ENCODE measurements at regions not wholly inside any gene's neighbourhood (a gene's known extent, or its start where the extent isn't known, plus 50 kb on each side); places are given as distances from the start of the nearest gene placed in this dataset.

DNA sequence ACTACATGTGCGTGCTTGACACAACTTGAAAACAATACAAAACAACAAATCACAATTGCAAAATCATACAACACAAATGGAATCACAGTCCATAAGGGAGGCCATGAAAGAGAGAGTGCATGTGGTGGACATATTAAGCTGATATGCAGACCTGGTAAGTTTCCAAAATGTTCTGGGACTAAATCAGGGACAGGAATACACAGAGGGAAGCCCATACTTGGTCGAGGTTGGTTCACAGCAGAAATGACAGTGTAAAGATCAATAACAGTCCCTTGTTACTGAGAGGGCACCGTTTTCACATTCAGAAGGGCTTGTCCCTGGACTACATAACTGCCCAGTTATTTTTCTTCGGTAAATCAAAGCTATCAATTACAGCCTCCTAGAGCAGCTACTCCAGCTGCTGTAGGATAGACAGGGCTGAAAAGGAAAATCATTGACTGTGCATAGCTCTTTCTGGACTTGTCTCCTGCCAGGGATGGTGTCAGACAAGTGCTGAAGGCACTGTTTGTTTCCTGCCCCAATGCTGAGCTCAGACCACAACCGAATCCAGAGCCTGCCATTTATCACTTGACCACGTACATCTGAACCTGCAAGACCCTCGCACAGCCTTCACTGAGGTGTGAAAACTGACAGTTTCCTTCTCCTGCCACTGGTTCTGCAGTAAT, 79.5 kb upstream of the KCNMB2 start:
- DNase-seq: no peak

DNA sequence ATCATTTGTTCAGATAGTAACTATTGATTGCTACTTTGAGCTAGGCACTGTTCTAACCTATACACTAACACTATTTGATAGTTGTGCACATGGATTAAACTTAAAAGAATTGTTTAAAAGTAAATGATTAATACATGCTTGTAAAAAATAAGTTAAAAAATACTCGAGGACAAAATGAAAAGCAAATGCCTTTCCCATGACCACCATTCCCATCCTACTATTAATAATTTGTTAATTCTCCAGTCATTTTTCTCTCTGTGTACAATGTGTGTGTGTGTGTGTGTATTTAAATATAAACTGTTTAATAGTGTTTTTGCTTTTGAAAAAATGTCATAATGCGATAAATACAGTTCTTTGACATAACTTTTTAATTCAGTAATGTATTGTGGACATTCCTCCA, 78.7 kb upstream of the KCNMB2 start:
- DNase-seq: no peak

DNA sequence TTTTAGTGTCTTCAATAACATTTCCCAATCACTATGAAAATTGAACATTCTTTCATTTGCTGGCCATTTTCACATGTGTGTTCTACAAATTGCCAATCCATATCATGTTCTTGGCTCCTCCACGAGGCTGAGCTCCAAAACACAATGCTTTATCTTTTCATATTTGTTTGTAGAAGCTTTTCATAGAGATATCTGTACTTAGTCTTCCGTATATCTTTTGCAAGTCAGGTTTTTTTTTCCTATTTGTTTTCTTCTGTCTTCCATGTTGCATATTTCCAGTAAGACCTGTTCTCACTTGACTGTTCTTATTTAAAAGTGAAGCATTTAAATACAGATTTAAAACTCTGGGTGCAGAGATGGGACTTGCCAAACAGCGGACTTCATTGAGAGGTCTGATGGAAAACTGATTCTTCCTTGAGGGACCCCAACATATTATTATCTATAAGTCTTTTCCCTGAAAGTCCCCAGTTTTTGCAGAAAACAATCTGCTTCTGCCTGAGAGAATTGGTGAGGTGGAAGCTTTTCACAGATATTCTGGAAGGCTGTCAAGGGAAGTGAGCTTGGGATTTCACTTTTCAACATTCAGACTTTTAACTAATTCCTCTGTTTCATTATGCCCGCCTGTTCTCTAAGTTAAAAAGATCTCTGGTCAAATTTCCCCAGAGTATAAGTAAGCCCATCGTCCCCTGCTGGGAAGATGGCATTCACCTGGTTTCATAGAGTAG, 77.8 kb upstream of the KCNMB2 start:
- DNase-seq: no peak

DNA sequence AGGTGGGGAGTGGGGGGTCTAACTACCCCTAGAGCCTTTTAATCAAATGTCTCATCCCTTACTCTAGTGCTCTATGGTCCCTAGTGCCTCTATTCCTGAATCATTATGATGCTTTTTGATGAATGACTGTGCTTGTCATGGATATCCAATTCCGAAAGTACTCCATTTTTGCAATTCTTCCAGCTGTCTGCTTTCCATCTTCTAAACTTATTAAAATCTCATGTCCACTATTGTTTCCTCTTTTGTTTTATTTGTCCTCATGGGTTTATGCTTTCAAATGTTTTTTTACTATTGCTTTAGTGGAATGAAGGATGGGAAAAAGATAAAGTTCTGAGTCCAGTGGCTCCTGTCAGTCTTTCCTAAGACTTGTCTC, 77.2 kb upstream of the KCNMB2 start:
- no peak for DNase-seq

DNA sequence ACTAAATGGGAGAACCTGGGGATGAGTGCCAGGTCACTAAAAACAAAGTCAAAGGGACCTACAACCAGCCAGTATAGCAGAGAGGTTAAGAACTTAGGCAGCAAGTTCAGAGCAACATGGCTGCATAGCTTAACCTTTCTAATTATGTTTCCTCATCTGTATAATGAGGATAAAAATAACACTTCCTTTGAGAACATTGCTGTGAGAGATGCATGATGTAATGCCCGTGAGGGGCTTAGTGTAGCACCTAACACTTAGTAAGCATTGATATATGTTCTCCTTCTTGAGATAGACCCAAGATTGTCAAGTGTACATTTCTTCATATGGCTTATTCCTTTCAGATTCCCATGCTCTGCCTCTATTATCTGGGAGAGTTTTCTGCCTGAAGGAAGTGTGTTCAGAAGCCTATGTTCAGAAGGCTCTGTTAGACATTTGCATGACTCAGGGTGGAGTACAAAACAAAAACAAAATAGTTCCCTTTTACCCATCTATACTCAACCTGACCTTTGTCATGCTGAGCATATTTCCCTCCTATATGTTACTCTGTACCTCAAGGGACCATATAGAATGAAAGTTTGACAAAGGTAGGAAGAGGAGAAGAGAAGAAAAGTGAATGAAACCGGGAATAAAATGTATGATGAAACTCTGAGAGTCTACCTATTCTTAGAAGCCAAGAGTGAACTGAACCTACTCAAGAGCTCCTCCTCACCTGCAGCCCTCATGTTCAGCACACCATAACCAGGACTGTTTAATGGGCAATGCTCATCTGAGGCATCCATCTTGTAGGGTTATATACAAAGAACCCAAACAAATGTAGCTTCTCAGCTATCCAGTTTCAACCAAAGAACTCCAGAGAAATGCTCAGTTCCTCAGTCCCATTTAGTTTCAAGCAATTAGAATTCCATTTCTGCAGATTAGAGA, 70.7 kb upstream of the KCNMB2 start:
- DNase-seq: no peak

DNA sequence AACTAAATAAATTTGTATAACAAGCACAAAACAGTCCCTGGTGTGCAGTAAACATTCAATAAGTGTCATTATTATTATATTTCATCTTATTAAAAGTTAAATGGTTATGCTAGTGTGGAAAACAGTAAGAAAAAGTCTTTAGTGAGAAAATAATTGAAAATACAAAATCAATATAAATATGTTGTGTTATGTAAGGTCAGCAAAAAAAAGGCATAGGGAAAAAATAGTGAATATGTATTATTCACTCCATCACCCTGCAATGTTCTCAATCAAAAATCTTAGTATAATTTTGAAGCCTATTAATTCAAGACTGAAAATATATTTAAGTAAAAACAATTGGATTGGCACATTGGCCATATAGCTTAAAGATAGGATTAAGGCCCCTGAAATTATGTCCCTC, 63.3 kb upstream of the KCNMB2 start:
- no peak for DNase-seq

DNA sequence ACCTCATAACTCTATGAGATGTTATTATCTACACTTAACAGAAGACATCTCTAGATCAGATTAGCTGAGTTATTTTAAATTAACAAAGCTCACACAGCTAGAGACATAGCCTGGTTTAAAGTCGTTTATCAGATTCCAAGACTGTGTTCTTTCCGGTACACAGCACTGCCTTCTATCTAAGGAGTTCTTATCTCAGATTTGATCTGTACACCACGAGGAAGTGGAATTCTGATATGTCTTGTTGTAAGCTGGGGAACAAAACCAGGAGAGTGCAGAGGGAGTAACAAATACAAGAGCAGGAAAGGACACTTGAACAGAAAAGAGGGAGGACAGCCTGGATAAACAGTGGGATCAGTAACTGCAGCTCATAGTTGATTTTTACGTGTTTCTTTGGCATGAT, 61.7 kb upstream of the KCNMB2 start:
- DNase-seq: no peak

DNA sequence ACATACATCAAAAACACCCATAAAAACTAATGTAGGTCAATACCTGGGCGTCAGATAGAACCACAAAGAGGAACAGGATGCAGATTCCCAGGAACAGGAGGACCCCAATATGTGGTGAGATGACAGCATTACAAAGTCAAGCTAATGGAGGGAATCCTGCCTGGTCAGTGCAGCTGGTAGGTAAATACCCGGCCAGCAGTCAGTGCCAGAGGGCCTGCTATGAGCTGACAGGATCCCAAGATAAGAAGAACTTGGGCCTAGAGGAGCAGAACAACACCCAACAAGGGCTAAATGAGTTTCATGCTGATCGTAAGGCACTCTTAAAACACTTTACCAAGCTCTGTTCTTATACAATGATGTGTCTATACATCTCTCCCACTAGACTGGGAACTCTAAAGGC, 61.2 kb upstream of the KCNMB2 start:
- no peak for DNase-seq

DNA sequence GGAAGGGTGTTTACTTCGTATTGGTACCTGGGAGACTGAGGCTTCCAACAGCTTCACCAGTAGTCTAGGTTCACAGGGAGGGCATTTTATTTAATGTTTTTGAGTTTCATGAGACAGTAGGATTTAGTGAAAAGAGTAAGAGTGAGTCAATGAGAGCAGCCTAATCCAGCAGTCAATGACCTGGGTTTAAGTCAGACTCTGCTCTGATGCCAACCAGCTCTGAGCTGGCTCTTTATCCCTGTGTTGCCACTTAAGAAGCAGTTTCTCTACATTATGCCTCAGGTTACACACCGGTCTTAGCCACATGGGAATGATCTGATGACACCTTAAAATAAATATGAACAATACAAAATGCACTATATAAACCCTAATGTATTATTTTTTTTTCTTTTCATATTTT, 59.4 kb upstream of the KCNMB2 start:
- DNase-seq: no peak

DNA sequence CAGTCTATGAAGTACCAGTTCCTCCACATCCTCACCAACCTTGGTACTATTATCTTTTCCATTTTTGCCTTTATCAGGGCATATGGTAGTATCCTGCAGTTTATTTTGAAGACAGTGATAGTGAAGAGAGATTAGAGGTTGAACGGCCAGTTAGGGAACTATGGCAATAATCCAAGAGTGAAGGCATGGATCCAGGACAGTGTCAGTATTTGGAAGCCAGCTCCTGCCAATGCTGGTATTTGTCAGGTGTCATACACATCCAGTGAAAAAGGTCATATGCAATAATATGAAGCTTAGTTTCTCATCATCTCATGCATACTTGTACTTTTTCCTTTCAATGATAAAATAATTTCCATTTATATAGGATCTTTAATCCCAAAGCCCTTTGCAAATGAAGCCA, 56.8 kb upstream of the KCNMB2 start:
- DNase-seq: no peak

DNA sequence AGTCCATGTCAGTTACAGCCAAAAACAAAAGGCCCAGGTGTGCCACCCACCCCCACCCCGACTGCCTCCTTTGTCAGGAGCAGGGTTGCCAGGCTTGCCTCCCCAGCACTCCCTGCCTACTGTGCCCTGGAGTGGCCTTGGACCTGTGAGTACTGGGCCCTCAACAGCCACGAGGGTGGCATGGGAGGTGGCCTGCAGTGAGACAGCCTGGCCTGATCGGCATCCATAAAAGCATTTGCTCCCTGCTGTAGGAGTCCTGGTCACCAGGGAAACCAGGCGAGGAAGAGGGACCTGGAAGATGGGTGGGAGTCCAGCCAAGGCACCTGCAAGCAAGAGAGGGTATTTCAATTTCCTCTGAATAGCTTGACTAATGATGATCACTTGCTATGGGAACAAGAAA, 56.4 kb upstream of the KCNMB2 start:
- no peak for DNase-seq

DNA sequence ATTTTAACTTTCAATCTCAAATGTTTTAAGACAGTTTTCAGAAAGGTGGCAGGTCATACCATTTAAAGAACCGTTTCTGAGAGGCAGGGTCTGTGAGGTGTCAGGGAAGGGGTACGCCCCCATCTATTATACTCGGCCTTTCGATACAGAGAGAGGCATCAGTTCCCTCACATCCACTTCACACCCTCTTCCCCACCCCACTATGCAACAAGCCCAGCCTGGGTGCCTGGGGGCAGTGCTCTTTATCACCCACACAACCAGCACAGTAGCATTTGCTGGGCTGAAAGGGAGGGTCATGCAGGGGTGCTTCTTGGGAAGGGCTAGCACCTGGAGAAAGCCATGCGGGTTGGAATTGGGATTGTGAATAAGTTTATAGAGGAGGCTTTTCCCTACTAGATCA, 56.0 kb upstream of the KCNMB2 start:
- DNase-seq: no peak

DNA sequence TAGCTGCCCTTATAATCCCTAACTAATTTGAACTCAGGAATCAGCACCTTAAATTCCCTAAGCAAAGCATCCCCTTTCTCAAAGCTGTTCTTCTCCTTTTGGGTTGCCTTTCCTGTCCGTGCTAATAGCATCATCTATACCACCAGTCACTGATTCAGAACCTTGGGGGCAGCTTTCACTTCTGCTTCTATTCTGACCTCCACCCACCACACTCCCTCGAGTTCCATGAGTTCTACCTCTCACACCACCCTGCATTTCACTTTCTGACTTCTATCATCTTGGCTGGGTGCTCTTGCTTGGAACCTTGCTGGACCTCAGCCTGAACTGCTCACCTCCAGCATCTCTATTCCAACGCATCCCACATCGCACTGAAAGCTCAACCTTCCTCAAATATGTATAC, 55.4 kb upstream of the KCNMB2 start:
- DNase-seq: no peak

DNA sequence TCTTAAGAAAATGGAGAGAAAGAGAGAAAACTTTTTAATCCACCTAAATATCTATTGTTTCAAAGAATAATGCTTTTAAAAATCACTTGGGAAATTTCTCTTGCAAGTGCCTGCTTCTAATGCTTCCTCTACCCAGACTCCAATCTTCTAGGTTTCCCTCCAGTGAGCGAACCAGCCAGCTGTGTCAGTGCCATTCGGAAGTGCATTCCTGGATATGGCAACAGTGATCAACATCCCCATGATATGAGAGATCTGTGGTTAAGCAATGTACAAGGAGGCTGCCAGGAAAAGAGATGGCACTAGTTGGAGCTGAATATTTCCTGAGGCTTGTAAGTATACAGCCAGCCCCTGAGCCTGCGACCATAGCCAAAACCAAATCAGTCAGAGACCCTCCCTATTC, 53.3 kb upstream of the KCNMB2 start:
- no peak for DNase-seq

DNA sequence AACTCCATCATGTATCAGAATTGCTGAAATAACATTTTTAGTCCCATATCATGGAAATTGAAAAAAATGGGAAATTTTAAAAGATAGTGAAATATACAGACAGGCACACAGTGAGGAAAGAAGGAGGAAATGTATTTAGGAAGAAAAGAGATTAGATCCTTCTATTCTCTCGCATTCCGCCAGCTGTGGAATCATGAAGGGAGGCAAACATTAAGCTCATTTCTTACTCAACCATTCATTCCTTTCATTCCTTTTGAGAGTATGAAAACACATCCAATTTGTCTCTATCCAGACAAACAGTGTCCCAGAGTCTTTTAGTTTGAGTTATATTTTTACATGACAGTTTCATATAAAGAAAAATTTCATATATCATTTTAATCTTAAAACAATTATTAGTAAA, 52.5 kb upstream of the KCNMB2 start:
- DNase-seq: no peak

DNA sequence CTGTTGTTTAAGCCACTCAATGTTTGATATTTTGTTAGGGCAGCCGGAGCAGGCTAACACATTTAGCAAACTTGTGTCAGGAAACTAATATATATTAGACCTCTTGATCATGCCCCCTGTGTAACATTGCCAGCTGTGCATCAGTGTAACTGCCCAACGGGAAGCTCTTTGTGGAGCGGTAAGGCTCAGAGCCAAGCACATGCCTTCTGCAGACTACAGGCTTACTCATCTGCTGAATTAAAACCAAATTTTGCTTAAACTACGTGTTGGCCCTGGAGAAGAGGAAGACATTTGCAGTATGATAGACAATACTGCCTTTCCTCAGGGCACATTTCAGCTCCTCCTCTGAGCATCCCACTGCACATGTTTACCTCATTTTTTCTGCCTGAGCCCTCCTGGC, 50.5 kb upstream of the KCNMB2 start:
- no peak for DNase-seq
